ENCODE measurements at regions not wholly inside any gene's neighbourhood (a gene's known extent, or its start where the extent isn't known, plus 50 kb on each side); places are given as distances from the start of the nearest gene placed in this dataset.

DNA sequence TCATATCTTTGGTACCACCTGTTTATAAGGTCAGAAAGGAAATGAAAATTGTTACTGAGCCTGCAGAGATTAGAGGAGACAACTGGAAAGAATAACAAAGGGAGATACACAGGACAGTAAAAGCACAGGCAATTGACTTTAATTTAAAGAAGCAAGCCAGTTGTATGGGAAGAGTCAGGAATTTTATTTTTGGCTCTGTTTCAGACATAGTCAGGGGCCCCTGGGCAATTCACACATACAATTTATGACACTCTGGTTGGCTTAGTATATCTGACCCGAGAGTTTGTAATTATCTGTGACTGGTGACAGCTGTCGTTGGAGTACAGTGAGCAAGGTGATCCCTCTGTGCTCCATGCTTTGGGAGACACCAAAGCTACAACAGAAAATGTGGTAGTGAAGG lies 591.9 kb upstream of the NECTIN3 start:
- TF ChIP-seq CTCF (conservative IDR thresholded peaks at IDR 0.05) (no peak), ZFX (IDR thresholded peaks at IDR 0.05) (no peak)
